ENCODE measurements at regions not wholly inside any gene's neighbourhood (a gene's known extent, or its start where the extent isn't known, plus 50 kb on each side); places are given as distances from the start of the nearest gene placed in this dataset.

GRCh38 chr7:64916-65341, 127.4 kb upstream of the FAM20C start:
- H3K27me3 ChIP-seq (ENCODE audit: insufficient read depth): no peaks in the 10 kb centered on the region
- no peak for DNase-seq (ENCODE audit: low spot score)
- Mint-ChIP-seq H3K4me3 (no peak overlapping the region), H3K27me3 (ENCODE audit: insufficient read depth, low read depth, poor library complexity) (peaks cover 19% of the 10 kb centered on the region), H3K9me3 (no peaks in the 10 kb centered on the region; the same call in 2 of the 3 replicates), H3K36me3 (ENCODE audit: low read depth) (no peaks in the 10 kb centered on the region; the same call in 2 of the 3 replicates), H3K27ac (no peak overlapping the region), H3K4me1 (peaks cover 19% of the 10 kb centered on the region)
- no peak overlapping the region for H2AFZ ChIP-seq
- no peak overlapping the region for H3K4me2 ChIP-seq
- no peak overlapping the region for H3K27ac ChIP-seq (ENCODE audit: low read depth)
- no peak for TF ChIP-seq ZNF462 (CRISPR knock-in tag; IDR thresholded peaks at IDR 0.05)
- TF ChIP-seq CREB1 (CRISPR knock-in tag; IDR thresholded peaks at IDR 0.05; ENCODE audit: low read depth): no peak
- no peak for TF ChIP-seq JUNB (IDR thresholded peaks at IDR 0.05; ENCODE audit: unreplicated experiment)
- no peak for TF ChIP-seq EZH2 (IDR thresholded peaks at IDR 0.05; ENCODE audit: low read depth, unreplicated experiment)
- TF ChIP-seq REST (IDR thresholded peaks at IDR 0.05; ENCODE audit: unreplicated experiment): no peak
- TF ChIP-seq ZNF114 (CRISPR knock-in tag; IDR thresholded peaks at IDR 0.05): no peak
- TF ChIP-seq EZH2phosphoT487 (IDR thresholded peaks at IDR 0.05; ENCODE audit: unreplicated experiment): no peak
- TF ChIP-seq POLR2AphosphoS5 (IDR thresholded peaks at IDR 0.05; ENCODE audit: low read depth): no peak
- no peak for TF ChIP-seq STAT1 (IDR thresholded peaks at IDR 0.05; ENCODE audit: unreplicated experiment)
- no peak for TF ChIP-seq ETS1 (IDR thresholded peaks at IDR 0.05)
- H4K20me1 ChIP-seq (replicated peaks; ENCODE audit: insufficient read depth): no peaks in the 10 kb centered on the region
- no peak for ATAC-seq
- H3K9me2 ChIP-seq (ENCODE audit: insufficient read depth): peaks cover 2% of the 10 kb centered on the region; the same call in 1 of the 2 replicates
- H3K36me3 ChIP-seq (ENCODE audit: insufficient read depth): no peaks in the 10 kb centered on the region
- no peak overlapping the region for H3K4me3 ChIP-seq
- H3K4me1 ChIP-seq (ENCODE audit: insufficient read depth): no peaks in the 10 kb centered on the region
- H3K79me2 ChIP-seq (replicated peaks; ENCODE audit: insufficient read depth): no peaks in the 10 kb centered on the region
- no peaks in the 10 kb centered on the region for H3F3A ChIP-seq (replicated peaks; ENCODE audit: low read depth)

Data from GM23338 (cell line).